CD14-positive monocyte (primary cell): ENCODE measurements at regions not wholly inside any gene's neighbourhood (a gene's known extent, or its start where the extent isn't known, plus 50 kb on each side); places are given as distances from the start of the nearest gene placed in this dataset.

Experiments
- DNase-seq, 3 donors: peaks; one replicate each; pipeline ENCODE4 v3.0.0-alpha.2; 2011 to 2022
- H2AFZ ChIP-seq: 2 replicates; pipeline ENCODE4 v1.6.0; 2012; ENCODE audit warnings: mild to moderate bottlenecking, low read depth, low read length, inconsistent platforms; ENCODE audit not compliant: insufficient read depth, poor library complexity, severe bottlenecking
- H3K27ac ChIP-seq, 2 donors: 1 replicate in 1 of 2; 2 replicates in 1 of 2; pipeline ENCODE4 v1.5.1; 2012 to 2013; ENCODE audit warnings: low read length in 2 of 2, control low read depth in 1 of 2, inconsistent platforms in 1 of 2, low read depth in 1 of 2, mild to moderate bottlenecking in 1 of 2
- H3K27me3 ChIP-seq, 2 donors: one replicate each; pipeline versions ENCODE4 v1.6.0 to v1.6.1; 2011 to 2013; ENCODE audit warnings: low read length in 2 of 2; ENCODE audit not compliant: control insufficient read depth in 2 of 2, insufficient read depth in 2 of 2
- H3K36me3 ChIP-seq, 2 donors: replicated peaks in 1 of 2; 1 replicate in 1 of 2; 2 replicates in 1 of 2; pipeline versions ENCODE4 v1.5.1 to v1.6.1; 2012 to 2013; ENCODE audit warnings: low read length in 2 of 2, control low read depth in 1 of 2, inconsistent platforms in 1 of 2, mild to moderate bottlenecking in 1 of 2; ENCODE audit not compliant: insufficient read depth in 2 of 2, control insufficient read depth in 1 of 2
- H3K4me1 ChIP-seq, 2 donors: 1 replicate in 1 of 2; 2 replicates in 1 of 2; pipeline versions ENCODE4 v1.5.1 to v1.6.1; 2012 to 2013; ENCODE audit warnings: low read length in 2 of 2, control low read depth in 1 of 2, inconsistent platforms in 1 of 2, mild to moderate bottlenecking in 1 of 2, moderate library complexity in 1 of 2; ENCODE audit not compliant: insufficient read depth in 2 of 2, control insufficient read depth in 1 of 2
- H3K4me2 ChIP-seq: replicated peaks from 2 replicates; pipeline ENCODE3; 2012; ENCODE audit warnings: low read length, moderate library complexity, mild to moderate bottlenecking; ENCODE audit not compliant: poor library complexity, severe bottlenecking; ENCODE audit errors: extremely low read depth
- H3K4me3 ChIP-seq, 3 experiments: fragments of 200-600 bp in 1 of 3; sonication (generic) in 1 of 3; replicated peaks in 1 of 3; 1 replicate in 2 of 3; 2 replicates in 1 of 3; pipeline ENCODE4 v1.5.1; 2011 to 2013; ENCODE audit warnings: low read length in 3 of 3, mild to moderate bottlenecking in 3 of 3, control low read depth in 2 of 3, low read depth in 2 of 3, inconsistent platforms in 1 of 3, moderate library complexity in 1 of 3
- H3K79me2 ChIP-seq: 2 replicates; pipeline ENCODE4 v1.6.0; 2012; ENCODE audit warnings: mild to moderate bottlenecking, control low read depth, inconsistent platforms, low read length, moderate library complexity; ENCODE audit not compliant: insufficient read depth
- H3K9ac ChIP-seq: 2 replicates; pipeline ENCODE4 v1.6.0; 2017; ENCODE audit warnings: low read length, mild to moderate bottlenecking; ENCODE audit not compliant: insufficient read depth, poor library complexity, severe bottlenecking
- H3K9me3 ChIP-seq, 2 donors: replicated peaks in 1 of 2; 1 replicate in 1 of 2; 2 replicates in 1 of 2; pipeline versions ENCODE4 v1.5.1 to v1.6.1; 2012 to 2013; ENCODE audit warnings: low read length in 2 of 2, control low read depth in 1 of 2; ENCODE audit not compliant: control insufficient read depth in 1 of 2, insufficient read depth in 1 of 2
- H4K20me1 ChIP-seq: 2 replicates; pipeline ENCODE4 v1.6.0; 2012; ENCODE audit warnings: mild to moderate bottlenecking, low read length, control low read depth, moderate library complexity; ENCODE audit not compliant: insufficient read depth
- H3K27ac Mint-ChIP-seq, 7 donors: one replicate each; pipeline ENCODE4 v1.8.0; 2020; ENCODE audit warnings: mild to moderate bottlenecking in 7 of 7, mixed read lengths in 7 of 7, moderate library complexity in 6 of 7, inconsistent platforms in 2 of 7
- H3K27me3 Mint-ChIP-seq, 3 donors: one replicate each; pipeline ENCODE4 v1.8.0; 2021 to 2022; ENCODE audit warnings: low read depth in 3 of 3, mild to moderate bottlenecking in 3 of 3, mixed read lengths in 3 of 3, moderate library complexity in 3 of 3, inconsistent platforms in 1 of 3
- H3K36me3 Mint-ChIP-seq, 2 donors: one replicate each; pipeline ENCODE4 v1.8.0; 2020; ENCODE audit warnings: mixed read lengths in 2 of 2, inconsistent platforms in 1 of 2, mild to moderate bottlenecking in 1 of 2
- H3K4me1 Mint-ChIP-seq: one replicate; pipeline ENCODE4 v1.8.0; 2020; ENCODE audit warnings: mild to moderate bottlenecking, mixed read lengths
- H3K4me3 Mint-ChIP-seq, 2 donors: one replicate each; pipeline ENCODE4 v1.8.0; 2020; ENCODE audit warnings: mild to moderate bottlenecking in 2 of 2, mixed read lengths in 2 of 2, moderate library complexity in 1 of 2
- H3K9me3 Mint-ChIP-seq, 7 donors: one replicate each; pipeline ENCODE4 v1.8.0; 2020 to 2022; ENCODE audit warnings: mixed read lengths in 7 of 7, mild to moderate bottlenecking in 6 of 7, moderate library complexity in 6 of 7, inconsistent platforms in 2 of 7
- WGBS: methylation state at CpG from one replicate; pipeline ENCODE4 v1.1.5; 2013; ENCODE audit warnings: missing lambda C conversion rate; ENCODE audit not compliant: insufficient coverage; 5-methylcytosine and 5-hydroxymethylcytosine counted together
- intact Hi-C, 2 donors: fragments of 100-400 bp; cut with micrococcal nuclease; formaldehyde crosslinking; loops; one replicate each; pipeline versions ENCODE4 v1.15.0 to v1.15.1; 2023
- TF ChIP-seq, protein P1 (sequence below): fragments of 200-600 bp; IDR thresholded peaks from one replicate; pipeline ENCODE4 v1.8.0; 2022; ENCODE audit warnings: antibody characterized with exemption, mild to moderate bottlenecking

DNA sequence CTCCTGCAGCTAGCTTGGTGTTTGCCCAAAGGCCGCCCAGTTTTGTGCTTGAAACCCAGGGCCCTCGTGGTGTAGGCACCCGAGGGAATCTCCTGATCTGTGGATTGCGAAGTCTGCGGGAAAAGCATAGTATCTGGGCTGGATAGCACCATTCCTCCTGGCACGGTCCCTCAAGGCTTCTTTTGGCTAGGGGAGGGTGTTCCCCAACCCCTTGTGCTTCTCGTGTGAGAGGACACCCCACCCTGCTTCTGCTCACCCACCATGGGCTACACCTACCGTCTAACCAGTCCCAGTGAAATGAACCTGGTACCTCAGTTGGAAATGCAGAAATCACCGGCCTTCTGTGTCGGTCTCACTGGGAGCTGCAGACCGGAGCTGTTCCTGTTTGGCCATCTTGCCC is 403.5 kb downstream of the USP25 start:
- DNase-seq = no peak
- H3K4me3 ChIP-seq = no peak overlapping the region
- WGBS = 85% methylated on average over 4 of the region's 11 CpGs
- Mint-ChIP-seq H3K36me3 (no peaks in the 10 kb centered on the region), H3K9me3 (peaks cover 8 to 24% (median 16%) of the 10 kb centered on the region in 7 donors), H3K27me3 (peaks cover 0 to 1% (median 1%) of the 10 kb centered on the region in 3 donors), H3K27ac (no peak overlapping the region), H3K4me1 (no peaks in the 10 kb centered on the region), H3K4me3 (no peak overlapping the region)
- no peaks in the 10 kb centered on the region for H3K36me3 ChIP-seq
- intact Hi-C loops = loop anchor here in 1 of 2 donors (10.0 kb wide), 1 partner anchor 972 kb away; no protein-coding TSS in a partner anchor
- no peaks in the 10 kb centered on the region for H3K4me1 ChIP-seq
- H4K20me1 ChIP-seq = no peaks in the 10 kb centered on the region
- H3K9ac ChIP-seq = no peak overlapping the region
- no peak overlapping the region for H3K4me2 ChIP-seq
- no peaks in the 10 kb centered on the region for H3K27me3 ChIP-seq
- TF ChIP-seq, protein P1, sequence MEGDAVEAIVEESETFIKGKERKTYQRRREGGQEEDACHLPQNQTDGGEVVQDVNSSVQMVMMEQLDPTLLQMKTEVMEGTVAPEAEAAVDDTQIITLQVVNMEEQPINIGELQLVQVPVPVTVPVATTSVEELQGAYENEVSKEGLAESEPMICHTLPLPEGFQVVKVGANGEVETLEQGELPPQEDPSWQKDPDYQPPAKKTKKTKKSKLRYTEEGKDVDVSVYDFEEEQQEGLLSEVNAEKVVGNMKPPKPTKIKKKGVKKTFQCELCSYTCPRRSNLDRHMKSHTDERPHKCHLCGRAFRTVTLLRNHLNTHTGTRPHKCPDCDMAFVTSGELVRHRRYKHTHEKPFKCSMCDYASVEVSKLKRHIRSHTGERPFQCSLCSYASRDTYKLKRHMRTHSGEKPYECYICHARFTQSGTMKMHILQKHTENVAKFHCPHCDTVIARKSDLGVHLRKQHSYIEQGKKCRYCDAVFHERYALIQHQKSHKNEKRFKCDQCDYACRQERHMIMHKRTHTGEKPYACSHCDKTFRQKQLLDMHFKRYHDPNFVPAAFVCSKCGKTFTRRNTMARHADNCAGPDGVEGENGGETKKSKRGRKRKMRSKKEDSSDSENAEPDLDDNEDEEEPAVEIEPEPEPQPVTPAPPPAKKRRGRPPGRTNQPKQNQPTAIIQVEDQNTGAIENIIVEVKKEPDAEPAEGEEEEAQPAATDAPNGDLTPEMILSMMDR = no peak
- peaks cover 5 to 13% of the 10 kb centered on the region in 2 donors for H3K9me3 ChIP-seq
- no peak overlapping the region for H3K27ac ChIP-seq
- no peaks in the 10 kb centered on the region for H3K79me2 ChIP-seq
- no peak overlapping the region for H2AFZ ChIP-seq

DNA sequence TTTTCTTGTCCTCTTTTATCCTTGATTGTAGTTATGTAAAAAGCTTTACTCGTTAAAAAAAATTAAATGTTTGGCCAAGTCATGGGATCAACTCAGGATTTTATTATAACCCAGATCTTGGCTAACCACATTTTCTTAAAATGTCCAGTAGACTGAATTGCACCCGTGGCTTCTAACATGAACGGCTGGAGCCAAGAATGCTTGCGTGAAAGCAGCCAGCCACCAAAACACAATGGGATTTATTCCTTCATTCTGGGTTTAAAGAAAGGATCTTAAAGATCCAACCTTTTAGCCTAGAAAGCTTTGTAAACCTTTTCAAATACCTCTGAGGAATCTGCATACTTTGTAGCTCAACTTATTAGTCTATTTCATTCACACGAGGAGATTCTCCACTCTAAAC is 404.4 kb downstream of the USP25 start:
- intact Hi-C loops = loop anchor here in 1 of 2 donors (10.0 kb wide), 1 partner anchor 971 kb away; no protein-coding TSS in a partner anchor
- Mint-ChIP-seq H3K27me3 (no peaks in the 10 kb centered on the region), H3K27ac (no peak overlapping the region), H3K4me3 (no peak overlapping the region), H3K9me3 (peaks cover 9 to 20% (median 16%) of the 10 kb centered on the region in 7 donors), H3K36me3 (no peaks in the 10 kb centered on the region), H3K4me1 (no peaks in the 10 kb centered on the region)
- no peak overlapping the region for H3K27ac ChIP-seq
- H3K27me3 ChIP-seq = no peaks in the 10 kb centered on the region
- DNase-seq = no peak
- peaks cover 5 to 13% of the 10 kb centered on the region in 2 donors for H3K9me3 ChIP-seq
- H3K79me2 ChIP-seq = no peaks in the 10 kb centered on the region
- H3K9ac ChIP-seq = no peak overlapping the region
- H3K4me2 ChIP-seq = no peak overlapping the region
- no peaks in the 10 kb centered on the region for H4K20me1 ChIP-seq
- 100% methylated on average over 1 of the region's 5 CpGs for WGBS
- no peak overlapping the region for H2AFZ ChIP-seq
- H3K36me3 ChIP-seq = no peaks in the 10 kb centered on the region
- no peaks in the 10 kb centered on the region for H3K4me1 ChIP-seq
- TF ChIP-seq, protein P1 = no peak
- H3K4me3 ChIP-seq = no peak overlapping the region
